Mucosa of gallbladder (tissue), 1 donor: ENCODE measurements at regions not wholly inside any gene's neighbourhood (a gene's known extent, or its start where the extent isn't known, plus 50 kb on each side); places are given as distances from the start of the nearest gene placed in this dataset.
"Not testable (repeated sequence)": the region's sequence is repeated elsewhere in the genome, so short reads cannot be mapped to it uniquely, and the experiment has no call there.

Experiments
- DNase-seq: peaks from one replicate; pipeline ENCODE4 v3.0.0-alpha.2; 2020; ENCODE audit warnings: low spot score
- donor health status: DM: no; HTN: no; CAD: no.

- DNase-seq, result no peak
These were observed 324.2 kb downstream of the SEC16B start for GRCh38 chr1:177645491-177646190.

GRCh38 chr1:177640687-177641086 is 329.2 kb downstream of the SEC16B start:
- no peak for DNase-seq

- DNase-seq, result not testable (repeated sequence)
These were observed 335.7 kb downstream of the SEC16B start for GRCh38 chr1:177634151-177634550.

GRCh38 chr1:177632923-177633615 is 336.8 kb downstream of the SEC16B start:
- no peak for DNase-seq

- DNase-seq, result no peak
These were observed 338.1 kb downstream of the SEC16B start for GRCh38 chr1:177631770-177632169.

GRCh38 chr1:177629526-177629925 is 340.3 kb downstream of the SEC16B start:
- no peak for DNase-seq

GRCh38 chr1:177627148-177627910 is 342.5 kb downstream of the SEC16B start:
- DNase-seq, result no peak

GRCh38 chr1:177620636-177621190 is 349.1 kb downstream of the SEC16B start:
- DNase-seq, result no peak

- no peak for DNase-seq
These were observed 354.6 kb downstream of the SEC16B start for GRCh38 chr1:177615251-177615650.

- no peak for DNase-seq
These were observed 358.5 kb downstream of the SEC16B start for GRCh38 chr1:177611402-177611801.

- DNase-seq, result no peak
These were observed 359.9 kb downstream of the SEC16B start for GRCh38 chr1:177609953-177610352.

- no peak for DNase-seq
These were observed 368.9 kb downstream of the SEC16B start for GRCh38 chr1:177600936-177601335.

GRCh38 chr1:177600321-177600720 is 369.5 kb downstream of the SEC16B start:
- DNase-seq, result no peak

- no peak for DNase-seq
These were observed 372.5 kb downstream of the SEC16B start for GRCh38 chr1:177597393-177597792.

GRCh38 chr1:177596485-177596884 is 373.4 kb downstream of the SEC16B start:
- no peak for DNase-seq

GRCh38 chr1:177593105-177593504 is 376.8 kb downstream of the SEC16B start:
- DNase-seq, result no peak

- DNase-seq, result no peak
These were observed 377.2 kb downstream of the SEC16B start for GRCh38 chr1:177592624-177593023.

- no peak for DNase-seq
These were observed 378.7 kb downstream of the SEC16B start for GRCh38 chr1:177591155-177591554.

- DNase-seq, result no peak
These were observed 380.7 kb downstream of the SEC16B start for GRCh38 chr1:177589166-177589565.

- DNase-seq, result no peak
These were observed 383.4 kb downstream of the SEC16B start for GRCh38 chr1:177586429-177586828.

GRCh38 chr1:177585302-177586220 is 384.3 kb downstream of the SEC16B start:
- no peak for DNase-seq
